ENCODE measurements at regions not wholly inside any gene's neighbourhood (a gene's known extent, or its start where the extent isn't known, plus 50 kb on each side); places are given as distances from the start of the nearest gene placed in this dataset.

- H3K4me1 Mint-ChIP-seq (ENCODE audit: low read depth, unreplicated experiment) = peaks cover 20% of the 10 kb centered on the region
Measured at GRCh38 chr21:26769613-26770188, 75.5 kb downstream of the ADAMTS1 start.

GRCh38 chr21:26766826-26767325, 78.3 kb downstream of the ADAMTS1 start:
- CTCF ChIA-PET = no interaction called here
- peaks cover 10% of the 10 kb centered on the region for H3K4me1 Mint-ChIP-seq (ENCODE audit: low read depth, unreplicated experiment)
- DNase-seq = no peak
- H3K9me3 Mint-ChIP-seq (ENCODE audit: low read depth, unreplicated experiment) = no peaks in the 10 kb centered on the region
- H3K27me3 Mint-ChIP-seq (ENCODE audit: unreplicated experiment) = no peaks in the 10 kb centered on the region
- intact Hi-C loops (cut with micrococcal nuclease; ENCODE audit: unreplicated experiment) = no loop called here
- no peaks in the 10 kb centered on the region for H3K36me3 Mint-ChIP-seq (ENCODE audit: insufficient read depth, unreplicated experiment)
- TF ChIP-seq CTCF (IDR thresholded peaks at IDR 0.05; ENCODE audit: unreplicated experiment) = no peak
- H3K4me3 Mint-ChIP-seq (ENCODE audit: low read depth, unreplicated experiment) = no peak overlapping the region
- H3K27ac Mint-ChIP-seq (ENCODE audit: unreplicated experiment) = no peak overlapping the region
- no TSS peak for BruUV-seq (replicated peaks)

More at GRCh38 chr21:26769613-26770188, 75.5 kb downstream of the ADAMTS1 start:
- Mint-ChIP-seq H3K9me3 (ENCODE audit: low read depth, unreplicated experiment) (no peaks in the 10 kb centered on the region), H3K4me3 (ENCODE audit: low read depth, unreplicated experiment) (no peak overlapping the region), H3K36me3 (ENCODE audit: insufficient read depth, unreplicated experiment) (no peaks in the 10 kb centered on the region), H3K27ac (ENCODE audit: unreplicated experiment) (no peak overlapping the region), H3K27me3 (ENCODE audit: unreplicated experiment) (no peaks in the 10 kb centered on the region)
- intact Hi-C loops (cut with micrococcal nuclease; ENCODE audit: unreplicated experiment) = loop anchor here (5.0 kb wide), 1 partner anchor 68 kb away; no protein-coding TSS in a partner anchor
- CTCF ChIA-PET = no interaction called here
- TF ChIP-seq CTCF (IDR thresholded peaks at IDR 0.05; ENCODE audit: unreplicated experiment) = no peak
- no TSS peak for BruUV-seq (replicated peaks)
- DNase-seq = peak; percentile 14

- intact Hi-C loops (cut with micrococcal nuclease; ENCODE audit: unreplicated experiment) = no loop called here
- no peak overlapping the region for H3K4me3 Mint-ChIP-seq (ENCODE audit: low read depth, unreplicated experiment)
- H3K36me3 Mint-ChIP-seq (ENCODE audit: insufficient read depth, unreplicated experiment) = no peaks in the 10 kb centered on the region
- H3K4me1 Mint-ChIP-seq (ENCODE audit: low read depth, unreplicated experiment) = peaks cover 10% of the 10 kb centered on the region
- no peaks in the 10 kb centered on the region for H3K27me3 Mint-ChIP-seq (ENCODE audit: unreplicated experiment)
- no peak for TF ChIP-seq CTCF (IDR thresholded peaks at IDR 0.05; ENCODE audit: unreplicated experiment)
- no peak for DNase-seq
- H3K9me3 Mint-ChIP-seq (ENCODE audit: low read depth, unreplicated experiment) = no peaks in the 10 kb centered on the region
- no TSS peak for BruUV-seq (replicated peaks)
- CTCF ChIA-PET = no interaction called here
- H3K27ac Mint-ChIP-seq (ENCODE audit: unreplicated experiment) = no peak overlapping the region
Measured at GRCh38 chr21:26761174-26761915, 83.9 kb downstream of the ADAMTS1 start.

GRCh38 chr21:26759731-26760130, 85.5 kb downstream of the ADAMTS1 start:
- intact Hi-C loops (cut with micrococcal nuclease; ENCODE audit: unreplicated experiment) = no loop called here
- no peaks in the 10 kb centered on the region for H3K36me3 Mint-ChIP-seq (ENCODE audit: insufficient read depth, unreplicated experiment)
- no peak overlapping the region for H3K4me3 Mint-ChIP-seq (ENCODE audit: low read depth, unreplicated experiment)
- TF ChIP-seq CTCF (IDR thresholded peaks at IDR 0.05; ENCODE audit: unreplicated experiment) = no peak
- no TSS peak for BruUV-seq (replicated peaks)
- no peaks in the 10 kb centered on the region for H3K9me3 Mint-ChIP-seq (ENCODE audit: low read depth, unreplicated experiment)
- no peak for DNase-seq
- H3K27ac Mint-ChIP-seq (ENCODE audit: unreplicated experiment) = no peak overlapping the region
- peaks cover 10% of the 10 kb centered on the region for H3K4me1 Mint-ChIP-seq (ENCODE audit: low read depth, unreplicated experiment)
- H3K27me3 Mint-ChIP-seq (ENCODE audit: unreplicated experiment) = no peaks in the 10 kb centered on the region
- CTCF ChIA-PET = no interaction called here

Data from Calu3 (cell line).